IMR-90 (cell line): ENCODE measurements at regions not wholly inside any gene's neighbourhood (a gene's known extent, or its start where the extent isn't known, plus 50 kb on each side); places are given as distances from the start of the nearest gene placed in this dataset. TPM values are rescaled to one million over a fixed set of nuclear protein-coding genes. Genes with fewer than 3 reads are reported as not detected.

ENCODE experiments used
- microRNA-seq, 2 experiments: library from miRNA; stranded (forward) in 1 of 2; unstranded in 1 of 2; fragments of 10-50 nt in 1 of 2; fragments of <30 nt in 1 of 2; gene quantifications in 1 of 2; microRNA quantifications in 1 of 2; one replicate each; pipeline versions ENCODE3 to v1.1.0; 2013 to 2020; ENCODE audit not compliant: insufficient read depth in 1 of 2, insufficient read length in 1 of 2, unreplicated experiment in 1 of 2
- small RNA-seq, 5 experiments: library from RNA; depleted of rRNA; stranded (forward); fragments of <200 nt; gene quantifications; one replicate each; pipeline ENCODE3, GENCODE V24; 2012

Small RNAs in the stretch of these regions (microRNA-seq; reads per million reads assigned to microRNA genes)
- gene AL731534.1 (ENCODE audit: insufficient read depth, insufficient read length): not detected
- gene MIR3924 (ENCODE audit: insufficient read depth in 1 of 2, insufficient read length in 1 of 2, unreplicated experiment in 1 of 2): 0 reads per million in 2 experiments
- gene RF01299 (ENCODE audit: insufficient read depth, insufficient read length): not detected

Small RNAs in the stretch of these regions (small RNA-seq; reads per million reads assigned to genes)
- gene AL731534.1 (0 reads per million in 5 experiments), gene MIR3924 (0 reads per million in 5 experiments), gene RF01299 (0 to 3.2 (median 0.31) reads per million in 5 experiments)
